Smooth muscle cell (in vitro differentiated cells): ENCODE measurements at regions not wholly inside any gene's neighbourhood (a gene's known extent, or its start where the extent isn't known, plus 50 kb on each side); places are given as distances from the start of the nearest gene placed in this dataset.
"Not testable (repeated sequence)": the region's sequence is repeated elsewhere in the genome, so short reads cannot be mapped to it uniquely, and the experiment has no call there.

Experiments
- DNase-seq: peaks from one replicate; lab custom pipeline; 2025; ENCODE audit not compliant: unreplicated experiment; lab: John Stamatoyannopoulos, UW
- H2AFZ ChIP-seq: fragments of 200-600 bp; sonication (generic); 2 replicates; pipeline ENCODE4 v1.6.0; 2016; ENCODE audit warnings: antibody characterized with exemption, low read depth, mild to moderate bottlenecking
- H3F3A ChIP-seq: fragments of 200-600 bp; sonication (generic); 2 replicates; pipeline ENCODE4 v1.6.0; 2017; ENCODE audit warnings: antibody characterized with exemption, low read depth
- H3K27ac ChIP-seq: fragments of 200-600 bp; sonication (generic); 2 replicates; pipeline ENCODE4 v1.5.1; 2016; ENCODE audit warnings: low read depth, mild to moderate bottlenecking
- H3K27me3 ChIP-seq: fragments of 200-600 bp; sonication (generic); 2 replicates; pipeline ENCODE4 v1.6.1; 2016; ENCODE audit warnings: low read depth, mild to moderate bottlenecking
- H3K36me3 ChIP-seq: fragments of 200-600 bp; sonication (generic); 2 replicates; pipeline ENCODE4 v1.5.1; 2016; ENCODE audit warnings: low read depth
- H3K4me1 ChIP-seq: fragments of 200-600 bp; sonication (generic); 2 replicates; pipeline ENCODE4 v1.5.1; 2016; ENCODE audit warnings: low read depth
- H3K4me2 ChIP-seq: fragments of 200-600 bp; sonication (generic); 2 replicates; pipeline ENCODE4 v1.6.0; 2016; ENCODE audit warnings: mild to moderate bottlenecking
- H3K4me3 ChIP-seq: fragments of 200-600 bp; sonication (generic); 2 replicates; pipeline ENCODE4 v1.5.1; 2016; ENCODE audit warnings: mild to moderate bottlenecking
- H3K79me2 ChIP-seq: fragments of 200-600 bp; sonication (generic); 2 replicates; pipeline ENCODE4 v1.6.0; 2016; ENCODE audit warnings: low read depth, mild to moderate bottlenecking
- H3K9ac ChIP-seq: fragments of 200-600 bp; sonication (generic); 2 replicates; pipeline ENCODE4 v1.6.0; 2016; ENCODE audit warnings: low read depth
- H3K9me3 ChIP-seq: fragments of 200-600 bp; sonication (generic); replicated peaks from 2 replicates; pipeline ENCODE4 v1.5.1; 2016; ENCODE audit warnings: low read depth
- H4K20me1 ChIP-seq: fragments of 200-600 bp; sonication (generic); 2 replicates; pipeline ENCODE4 v1.6.0; 2016; ENCODE audit warnings: low read depth
- WGBS: methylation state at CpG from one replicate; pipeline ENCODE4 v1.1.7; 2016; ENCODE audit warnings: low lambda C conversion rate; 5-methylcytosine and 5-hydroxymethylcytosine counted together
- TF ChIP-seq, protein P1 (sequence below): fragments of 200-600 bp; sonication (generic); IDR thresholded peaks from 2 replicates; pipeline ENCODE4 v1.5.1; 2017; ENCODE audit warnings: borderline replicate concordance, mild to moderate bottlenecking, antibody characterized with exemption; ENCODE audit not compliant: insufficient read depth, poor library complexity, severe bottlenecking

GRCh38 chr15:54790693-54791092 lies 406.0 kb downstream of the RSL24D1 start:
- no peaks in the 10 kb centered on the region for H3K9me3 ChIP-seq
- DNase-seq = no peak
- H3K27me3 ChIP-seq = no peaks in the 10 kb centered on the region
- H3K9ac ChIP-seq = no peak overlapping the region
- no peak overlapping the region for H3K27ac ChIP-seq
- H3K4me2 ChIP-seq = no peak overlapping the region
- no peak overlapping the region for H2AFZ ChIP-seq
- H3K36me3 ChIP-seq = no peaks in the 10 kb centered on the region
- WGBS = 43% methylated on average over 1 of the region's 1 CpG
- H4K20me1 ChIP-seq = no peaks in the 10 kb centered on the region
- TF ChIP-seq, protein P1, sequence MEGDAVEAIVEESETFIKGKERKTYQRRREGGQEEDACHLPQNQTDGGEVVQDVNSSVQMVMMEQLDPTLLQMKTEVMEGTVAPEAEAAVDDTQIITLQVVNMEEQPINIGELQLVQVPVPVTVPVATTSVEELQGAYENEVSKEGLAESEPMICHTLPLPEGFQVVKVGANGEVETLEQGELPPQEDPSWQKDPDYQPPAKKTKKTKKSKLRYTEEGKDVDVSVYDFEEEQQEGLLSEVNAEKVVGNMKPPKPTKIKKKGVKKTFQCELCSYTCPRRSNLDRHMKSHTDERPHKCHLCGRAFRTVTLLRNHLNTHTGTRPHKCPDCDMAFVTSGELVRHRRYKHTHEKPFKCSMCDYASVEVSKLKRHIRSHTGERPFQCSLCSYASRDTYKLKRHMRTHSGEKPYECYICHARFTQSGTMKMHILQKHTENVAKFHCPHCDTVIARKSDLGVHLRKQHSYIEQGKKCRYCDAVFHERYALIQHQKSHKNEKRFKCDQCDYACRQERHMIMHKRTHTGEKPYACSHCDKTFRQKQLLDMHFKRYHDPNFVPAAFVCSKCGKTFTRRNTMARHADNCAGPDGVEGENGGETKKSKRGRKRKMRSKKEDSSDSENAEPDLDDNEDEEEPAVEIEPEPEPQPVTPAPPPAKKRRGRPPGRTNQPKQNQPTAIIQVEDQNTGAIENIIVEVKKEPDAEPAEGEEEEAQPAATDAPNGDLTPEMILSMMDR = no peak
- H3K4me1 ChIP-seq = no peaks in the 10 kb centered on the region
- H3K79me2 ChIP-seq = no peaks in the 10 kb centered on the region
- H3F3A ChIP-seq = no peaks in the 10 kb centered on the region
- H3K4me3 ChIP-seq = no peak overlapping the region

- H3K9ac ChIP-seq = no peak overlapping the region
- no peak for DNase-seq
- H3K79me2 ChIP-seq = no peaks in the 10 kb centered on the region
- no peak overlapping the region for H3K4me3 ChIP-seq
- H3K36me3 ChIP-seq = no peaks in the 10 kb centered on the region
- no peak overlapping the region for H3K27ac ChIP-seq
- no peaks in the 10 kb centered on the region for H3K27me3 ChIP-seq
- H3K4me1 ChIP-seq = no peaks in the 10 kb centered on the region
- TF ChIP-seq, protein P1 = no peak
- no peak overlapping the region for H3K4me2 ChIP-seq
- H3K9me3 ChIP-seq = no peaks in the 10 kb centered on the region
- H2AFZ ChIP-seq = no peak overlapping the region
- no peaks in the 10 kb centered on the region for H3F3A ChIP-seq
- no peaks in the 10 kb centered on the region for H4K20me1 ChIP-seq
- WGBS = 57% methylated on average over 2 of the region's 2 CpGs
Measured at GRCh38 chr15:54789376-54789775, 407.4 kb downstream of the RSL24D1 start.

DNA sequence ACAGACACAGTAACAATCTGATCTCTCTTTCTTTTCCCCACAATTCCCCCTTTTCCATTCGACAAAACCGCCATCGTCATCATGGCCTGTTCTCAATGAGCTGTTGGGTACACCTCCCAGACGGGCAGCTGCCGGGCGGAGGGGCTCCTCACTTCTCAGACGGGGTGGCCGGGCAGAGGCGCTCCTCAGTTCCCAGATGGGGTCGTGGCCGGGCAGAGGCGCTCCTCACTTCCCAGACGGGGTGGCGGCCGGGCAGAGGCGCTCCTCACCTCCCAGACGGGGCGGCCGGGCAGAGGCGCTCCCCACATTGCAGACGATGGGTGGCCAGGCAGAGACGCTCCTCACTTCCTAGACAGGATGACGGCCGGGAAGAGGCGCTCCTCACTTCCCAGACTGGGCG lies 415.5 kb downstream of the RSL24D1 start:
- 94% methylated on average over 22 of the region's 26 CpGs for WGBS
- not testable (repeated sequence) for H3F3A ChIP-seq, H3K4me2 ChIP-seq, H3K79me2 ChIP-seq, H3K9me3 ChIP-seq, H2AFZ ChIP-seq, H3K27ac ChIP-seq, H4K20me1 ChIP-seq, DNase-seq, H3K27me3 ChIP-seq, H3K4me3 ChIP-seq, H3K36me3 ChIP-seq, H3K9ac ChIP-seq, H3K4me1 ChIP-seq

DNA sequence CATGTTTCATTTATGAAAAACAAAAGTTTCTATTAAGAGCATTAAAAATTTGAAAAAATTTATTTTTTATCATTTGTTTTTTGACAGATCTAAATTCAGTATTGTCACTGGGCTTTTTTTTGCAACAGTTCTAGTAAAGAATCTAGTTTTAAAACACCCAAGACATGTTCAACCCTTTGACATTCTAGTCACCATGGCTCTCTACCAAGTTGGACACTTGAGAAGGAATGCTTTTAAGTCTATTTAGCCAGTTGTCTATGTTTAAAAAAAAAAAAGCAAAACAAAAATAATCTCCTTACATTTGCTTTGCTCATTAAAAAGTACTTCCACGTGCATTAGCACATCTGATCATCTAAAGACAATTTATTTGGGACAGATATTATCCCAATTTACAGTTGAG lies 417.5 kb downstream of the RSL24D1 start:
- no peaks in the 10 kb centered on the region for H4K20me1 ChIP-seq
- H3K9ac ChIP-seq = no peak overlapping the region
- H3K4me3 ChIP-seq = no peak overlapping the region
- H3K27ac ChIP-seq = no peak overlapping the region
- no peak overlapping the region for H3K4me2 ChIP-seq
- H3K79me2 ChIP-seq = no peaks in the 10 kb centered on the region
- WGBS = 29% methylated on average over 1 of the region's 1 CpG
- DNase-seq = no peak
- no peaks in the 10 kb centered on the region for H3K4me1 ChIP-seq
- peaks cover 3% of the 10 kb centered on the region for H3K9me3 ChIP-seq
- TF ChIP-seq, protein P1 = no peak
- no peak overlapping the region for H2AFZ ChIP-seq
- no peaks in the 10 kb centered on the region for H3F3A ChIP-seq
- H3K36me3 ChIP-seq = no peaks in the 10 kb centered on the region
- H3K27me3 ChIP-seq = no peaks in the 10 kb centered on the region
